SK-N-SH treated with all-trans-retinoic acid at 6 μM for 48 hours (cell line): ENCODE measurements at regions not wholly inside any gene's neighbourhood (a gene's known extent, or its start where the extent isn't known, plus 50 kb on each side); places are given as distances from the start of the nearest gene placed in this dataset.

Experiments
- BACH2 ChIP-seq: fragments of 250-450 bp; sonication (Bioruptor Pico); IDR thresholded peaks from 2 replicates; pipeline ENCODE4 v1.9.0; 2021; ENCODE audit warnings: mild to moderate bottlenecking, borderline replicate concordance
- CSDC2 ChIP-seq: fragments of 250-450 bp; sonication (Bioruptor Pico); IDR thresholded peaks from 2 replicates; pipeline ENCODE4 v1.5.0; 2020; ENCODE audit warnings: mild to moderate bottlenecking, moderate library complexity
- ISL1 ChIP-seq: fragments of 250-450 bp; sonication (Bioruptor Pico); IDR thresholded peaks from 2 replicates; pipeline ENCODE4 v2.1.2; 2022; ENCODE audit warnings: mild to moderate bottlenecking, moderate library complexity
- RARB ChIP-seq: fragments of 250-450 bp; sonication (Bioruptor Pico); IDR thresholded peaks from 2 replicates; pipeline ENCODE4 v1.8.0; 2021; ENCODE audit warnings: mild to moderate bottlenecking, moderate library complexity
- TCF4 ChIP-seq: fragments of 250-450 bp; sonication (Bioruptor Pico); IDR thresholded peaks from 2 replicates; pipeline ENCODE4 v1.8.0; 2021; ENCODE audit warnings: mild to moderate bottlenecking, moderate library complexity, borderline replicate concordance

- TF ChIP-seq CSDC2 (CRISPR knock-in tag): no peak
- no peak for TF ChIP-seq BACH2
- TF ChIP-seq TCF4 (CRISPR knock-in tag): no peak
- TF ChIP-seq RARB: no peak
- TF ChIP-seq ISL1 (CRISPR knock-in tag): no peak
These were observed 275.4 kb upstream of the ROBO1 start for GRCh38 chr3:80043226-80043625.
